Lower lobe of right lung (tissue), 2 donors: ENCODE measurements at regions not wholly inside any gene's neighbourhood (a gene's known extent, or its start where the extent isn't known, plus 50 kb on each side); places are given as distances from the start of the nearest gene placed in this dataset.
A peak's percentile ranks its signal among the peaks of the same experiment; 100 is the strongest.

Source experiments
- ATAC-seq, 2 donors: fragments of 200-7000 bp; cut with Tn5 transposase; one replicate each; pipeline ENCODE4 v1.9.1; 2020 to 2022; ENCODE audit warnings: mild to moderate bottlenecking in 2 of 2, moderate library complexity in 2 of 2
- DNase-seq: peaks from one replicate; pipeline ENCODE4 v3.0.0-alpha.2; 2020
- H3K27ac ChIP-seq: fragments of 200-600 bp; one replicate; pipeline ENCODE4 v1.8.0; 2022
- H3K27me3 ChIP-seq: fragments of 200-600 bp; one replicate; pipeline ENCODE4 v1.8.0; 2022; ENCODE audit warnings: low read depth
- H3K36me3 ChIP-seq: fragments of 200-600 bp; one replicate; pipeline ENCODE4 v1.8.0; 2022; ENCODE audit warnings: mild to moderate bottlenecking
- H3K4me1 ChIP-seq: fragments of 200-600 bp; one replicate; pipeline ENCODE4 v1.8.0; 2022
- H3K4me3 ChIP-seq: fragments of 200-600 bp; one replicate; pipeline ENCODE4 v1.8.0; 2022; ENCODE audit warnings: mild to moderate bottlenecking
- H3K9me3 ChIP-seq: fragments of 200-600 bp; one replicate; pipeline ENCODE4 v1.8.0; 2022
- CTCF ChIP-seq: fragments of 200-600 bp; IDR thresholded peaks from one replicate; pipeline ENCODE4 v1.8.0; 2022; ENCODE audit warnings: antibody characterized with exemption, mild to moderate bottlenecking
- intact Hi-C: fragments of 100-400 bp; cut with DNase I; formaldehyde crosslinking; loops from one replicate; pipeline ENCODE4 v1.11.0; 2022
- donor health status: DM: no; HTN: yes; CAD: no; lungs with severe emphysema.

GRCh38 chrX:45830343-45830742 lies 629.7 kb upstream of the DIPK2B start:
- DNase-seq: no peak
- Histone ChIP-seq H3K36me3 (no peaks in the 10 kb centered on the region), H3K27ac (no peak overlapping the region), H3K9me3 (no peaks in the 10 kb centered on the region), H3K4me1 (no peaks in the 10 kb centered on the region), H3K4me3 (no peak overlapping the region), H3K27me3 (no peaks in the 10 kb centered on the region)
- no peak for ATAC-seq
- TF ChIP-seq CTCF: no peak
- intact Hi-C loops: no loop called here

- Histone ChIP-seq H3K4me3 (no peak overlapping the region), H3K9me3 (no peaks in the 10 kb centered on the region), H3K4me1 (no peaks in the 10 kb centered on the region), H3K36me3 (no peaks in the 10 kb centered on the region), H3K27ac (no peak overlapping the region), H3K27me3 (no peaks in the 10 kb centered on the region)
- DNase-seq (no peak), ATAC-seq (peak; percentile 37 to 40)
- intact Hi-C loops: no loop called here
- TF ChIP-seq CTCF: peak; percentile 18
These were observed 623.8 kb upstream of the DIPK2B start for GRCh38 chrX:45824471-45824870.

GRCh38 chrX:45823536-45823935 lies 622.9 kb upstream of the DIPK2B start:
- DNase-seq: no peak
- no peaks in the 10 kb centered on the region for H3K36me3 ChIP-seq

GRCh38 chrX:45822124-45822523 lies 621.4 kb upstream of the DIPK2B start:
- intact Hi-C loops: no loop called here
- H3K4me3 ChIP-seq: no peak overlapping the region
- ATAC-seq: no peak

More at GRCh38 chrX:45823536-45823935, 622.9 kb upstream of the DIPK2B start:
- Histone ChIP-seq H3K4me1 (no peaks in the 10 kb centered on the region), H3K27me3 (no peaks in the 10 kb centered on the region), H3K9me3 (no peaks in the 10 kb centered on the region), H3K27ac (no peak overlapping the region), H3K4me3 (no peak overlapping the region)
- no peak for ATAC-seq
- TF ChIP-seq CTCF: no peak
- intact Hi-C loops: no loop called here

GRCh38 chrX:45818913-45819312 lies 618.2 kb upstream of the DIPK2B start:
- Histone ChIP-seq H3K36me3 (no peaks in the 10 kb centered on the region), H3K4me3 (no peak overlapping the region), H3K9me3 (no peaks in the 10 kb centered on the region), H3K27ac (no peak overlapping the region), H3K4me1 (no peaks in the 10 kb centered on the region), H3K27me3 (no peaks in the 10 kb centered on the region)
- no peak for ATAC-seq
- intact Hi-C loops: no loop called here
- no peak for DNase-seq
- no peak for TF ChIP-seq CTCF

More at GRCh38 chrX:45822124-45822523, 621.4 kb upstream of the DIPK2B start:
- DNase-seq: no peak
- Histone ChIP-seq H3K9me3 (no peaks in the 10 kb centered on the region), H3K36me3 (no peaks in the 10 kb centered on the region), H3K27ac (no peak overlapping the region), H3K4me1 (no peaks in the 10 kb centered on the region), H3K27me3 (no peaks in the 10 kb centered on the region)
- no peak for TF ChIP-seq CTCF

- no peak for TF ChIP-seq CTCF
- no peaks in the 10 kb centered on the region for H3K9me3 ChIP-seq
- H3K27ac ChIP-seq: no peak overlapping the region
- no peak for ATAC-seq
- DNase-seq: no peak
- H3K36me3 ChIP-seq: no peaks in the 10 kb centered on the region
- intact Hi-C loops: no loop called here
- no peaks in the 10 kb centered on the region for H3K4me1 ChIP-seq
- H3K4me3 ChIP-seq: no peak overlapping the region
- H3K27me3 ChIP-seq: no peaks in the 10 kb centered on the region
These were observed 614.8 kb upstream of the DIPK2B start for GRCh38 chrX:45815441-45815840.
